22Rv1 (cell line): ENCODE measurements at regions not wholly inside any gene's neighbourhood (a gene's known extent, or its start where the extent isn't known, plus 50 kb on each side); places are given as distances from the start of the nearest gene placed in this dataset.

Experiments
- H3K27ac ChIP-seq: fragments of 450-650 bp; 2 replicates; pipeline ENCODE4 v1.5.1; 2017
- ZFX ChIP-seq: fragments of 450-650 bp; IDR thresholded peaks from 2 replicates; pipeline ENCODE4 v1.6.1; 2017; ENCODE audit warnings: antibody characterized with exemption, borderline replicate concordance
- TF ChIP-seq, protein P1 (sequence below): fragments of 450-650 bp; IDR thresholded peaks from 2 replicates; pipeline ENCODE4 v1.5.1; 2017; ENCODE audit warnings: mild to moderate bottlenecking

DNA sequence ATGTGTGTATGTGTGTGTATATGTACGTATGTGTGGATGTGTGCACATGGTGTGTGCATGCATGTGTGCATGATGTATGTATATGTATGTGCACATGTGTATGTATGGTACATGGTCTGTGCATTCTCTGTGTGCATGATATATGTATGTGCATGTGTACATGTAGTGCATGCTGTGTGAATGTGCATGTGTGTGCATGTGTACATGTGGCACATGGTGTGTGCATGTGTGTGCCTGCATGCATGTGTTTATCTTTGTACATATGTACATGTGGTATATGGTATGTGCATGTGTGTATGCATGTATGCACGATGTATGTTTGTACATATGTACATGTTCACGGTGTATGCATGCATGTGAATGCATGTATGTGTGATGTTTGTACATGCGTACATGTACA, 383.7 kb downstream of the TYW1 start:
- TF ChIP-seq, protein P1, sequence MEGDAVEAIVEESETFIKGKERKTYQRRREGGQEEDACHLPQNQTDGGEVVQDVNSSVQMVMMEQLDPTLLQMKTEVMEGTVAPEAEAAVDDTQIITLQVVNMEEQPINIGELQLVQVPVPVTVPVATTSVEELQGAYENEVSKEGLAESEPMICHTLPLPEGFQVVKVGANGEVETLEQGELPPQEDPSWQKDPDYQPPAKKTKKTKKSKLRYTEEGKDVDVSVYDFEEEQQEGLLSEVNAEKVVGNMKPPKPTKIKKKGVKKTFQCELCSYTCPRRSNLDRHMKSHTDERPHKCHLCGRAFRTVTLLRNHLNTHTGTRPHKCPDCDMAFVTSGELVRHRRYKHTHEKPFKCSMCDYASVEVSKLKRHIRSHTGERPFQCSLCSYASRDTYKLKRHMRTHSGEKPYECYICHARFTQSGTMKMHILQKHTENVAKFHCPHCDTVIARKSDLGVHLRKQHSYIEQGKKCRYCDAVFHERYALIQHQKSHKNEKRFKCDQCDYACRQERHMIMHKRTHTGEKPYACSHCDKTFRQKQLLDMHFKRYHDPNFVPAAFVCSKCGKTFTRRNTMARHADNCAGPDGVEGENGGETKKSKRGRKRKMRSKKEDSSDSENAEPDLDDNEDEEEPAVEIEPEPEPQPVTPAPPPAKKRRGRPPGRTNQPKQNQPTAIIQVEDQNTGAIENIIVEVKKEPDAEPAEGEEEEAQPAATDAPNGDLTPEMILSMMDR, result no peak
- no peak for TF ChIP-seq ZFX
- H3K27ac ChIP-seq, result no peak overlapping the region

DNA sequence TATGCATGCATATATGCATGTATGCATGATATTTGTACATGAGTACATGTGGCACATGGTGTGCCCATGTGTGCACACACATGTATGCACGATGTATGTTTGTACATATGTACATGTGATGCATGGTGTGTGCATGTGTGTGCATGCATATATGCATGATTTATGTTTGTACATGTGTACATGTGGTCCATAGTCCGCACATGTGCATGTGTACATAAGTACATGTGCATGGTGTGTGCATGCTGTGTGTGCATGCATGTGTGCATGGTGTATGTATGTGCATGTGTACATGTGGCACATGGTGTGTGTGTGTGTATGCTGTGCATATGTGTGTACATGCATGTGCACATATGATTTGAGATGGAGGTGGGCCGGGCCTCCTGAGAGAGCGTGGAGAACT, 384.2 kb downstream of the TYW1 start:
- TF ChIP-seq ZFX, result no peak
- TF ChIP-seq, protein P1, result no peak

DNA sequence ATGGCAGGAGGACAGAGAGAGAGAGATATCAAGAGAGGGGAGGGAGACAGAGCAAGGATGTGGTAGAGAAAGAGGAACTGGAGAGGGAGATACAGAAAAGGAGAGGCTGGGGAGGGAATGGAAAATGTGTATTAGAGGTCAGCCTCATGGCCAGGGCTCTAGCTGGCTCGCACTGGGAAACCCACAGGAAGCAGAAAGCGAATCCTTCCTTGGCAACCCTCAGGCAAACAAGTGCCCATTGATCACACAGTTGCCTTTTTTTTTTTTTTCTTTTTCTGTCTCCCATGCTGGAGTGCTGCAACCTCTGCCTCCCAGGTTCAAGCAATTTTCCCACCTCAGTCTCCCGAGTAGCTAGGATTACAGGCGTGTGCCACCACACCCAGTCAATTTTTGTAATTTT, 391.2 kb downstream of the TYW1 start:
- TF ChIP-seq ZFX, result no peak
- TF ChIP-seq, protein P1, result no peak

More for the DNA sequence above, 384.2 kb downstream of the TYW1 start:
- H3K27ac ChIP-seq, result no peak overlapping the region

DNA sequence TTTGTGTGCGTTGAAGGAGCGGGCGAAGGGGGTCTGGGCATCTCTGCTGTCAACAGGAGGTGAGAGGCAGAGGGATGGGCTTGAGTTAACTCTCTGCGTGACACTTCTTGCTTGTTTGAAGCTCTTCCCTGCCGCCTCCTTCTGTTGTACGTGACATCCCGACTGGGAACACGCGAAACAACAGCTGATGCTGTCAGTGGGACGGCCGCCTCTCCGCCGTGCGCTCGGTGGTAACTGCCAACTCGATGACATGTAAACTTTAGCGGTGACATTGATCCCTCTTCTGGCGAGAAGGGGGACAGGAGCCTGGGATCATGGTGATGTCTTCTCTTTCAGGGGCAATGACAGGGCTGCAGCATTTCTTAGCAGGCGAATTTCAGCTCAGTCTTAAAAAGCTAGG, 394.5 kb downstream of the TYW1 start:
- no peak overlapping the region for H3K27ac ChIP-seq
- TF ChIP-seq, protein P1, result no peak
- no peak for TF ChIP-seq ZFX

More for the DNA sequence above, 391.2 kb downstream of the TYW1 start:
- H3K27ac ChIP-seq, result no peak overlapping the region

DNA sequence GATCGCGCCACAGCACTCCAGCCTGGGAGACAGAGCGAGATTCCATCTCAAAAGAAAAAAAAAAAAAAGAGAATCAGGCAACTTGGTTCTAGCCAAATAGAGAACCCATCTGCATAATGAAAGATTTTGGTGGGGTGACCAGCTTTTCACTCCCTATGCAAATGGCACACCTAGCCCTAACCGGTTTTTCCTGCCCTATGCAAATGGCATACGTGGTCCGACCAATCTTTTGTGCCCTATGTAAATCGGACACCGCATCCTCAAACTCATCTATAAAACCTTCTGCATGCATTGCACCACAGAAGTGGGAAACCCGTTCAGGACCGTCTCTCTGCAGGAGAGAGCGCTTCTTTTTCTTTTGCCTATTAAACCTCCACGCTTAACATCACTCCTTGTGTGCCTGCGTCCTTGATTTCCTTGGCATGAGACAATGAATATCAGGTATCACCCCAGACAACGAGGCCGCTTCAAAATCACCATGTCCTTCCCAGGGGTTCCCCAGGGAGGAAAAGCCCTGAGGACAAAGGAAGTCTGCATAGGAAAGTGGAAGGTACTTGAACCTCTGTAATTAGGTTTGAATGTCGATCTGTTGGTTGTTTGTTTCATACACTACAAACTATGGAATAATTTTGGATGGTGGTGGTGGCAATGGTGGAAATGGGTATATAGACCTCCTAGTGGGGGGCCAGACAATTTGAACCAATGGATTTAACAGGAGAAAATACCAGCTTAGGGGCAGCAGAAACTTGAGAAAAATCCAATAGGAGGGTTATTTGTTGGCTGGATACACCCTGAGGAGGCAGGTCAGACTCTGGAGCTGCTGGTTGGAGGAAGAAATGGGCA, 396.2 kb downstream of the TYW1 start:
- H3K27ac ChIP-seq, result peak overlapping the region; percentile 30; the same call in 1 of the 2 replicates
- no peak for TF ChIP-seq ZFX
- TF ChIP-seq, protein P1, result no peak

DNA sequence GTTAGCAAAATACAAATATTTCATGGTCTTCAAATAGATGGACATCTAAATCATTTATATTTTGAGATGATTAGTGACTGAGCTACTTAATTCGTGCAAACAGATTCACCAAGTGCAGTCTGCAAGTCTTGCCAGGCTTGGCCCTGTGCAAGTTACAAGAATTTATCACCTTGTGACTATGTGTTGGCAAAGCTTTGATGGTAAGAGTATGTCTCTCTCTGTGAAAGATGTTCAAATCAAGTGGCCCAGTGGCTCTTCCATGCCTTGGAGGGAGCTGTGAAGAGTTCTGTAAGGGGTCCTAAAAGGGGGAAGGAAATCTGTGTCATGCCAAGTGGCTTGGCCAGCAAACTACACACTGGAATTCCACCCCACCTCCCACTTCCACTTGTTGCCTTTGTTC, 397.3 kb downstream of the TYW1 start:
- no peak overlapping the region for H3K27ac ChIP-seq
- TF ChIP-seq ZFX, result no peak
- TF ChIP-seq, protein P1, result no peak

DNA sequence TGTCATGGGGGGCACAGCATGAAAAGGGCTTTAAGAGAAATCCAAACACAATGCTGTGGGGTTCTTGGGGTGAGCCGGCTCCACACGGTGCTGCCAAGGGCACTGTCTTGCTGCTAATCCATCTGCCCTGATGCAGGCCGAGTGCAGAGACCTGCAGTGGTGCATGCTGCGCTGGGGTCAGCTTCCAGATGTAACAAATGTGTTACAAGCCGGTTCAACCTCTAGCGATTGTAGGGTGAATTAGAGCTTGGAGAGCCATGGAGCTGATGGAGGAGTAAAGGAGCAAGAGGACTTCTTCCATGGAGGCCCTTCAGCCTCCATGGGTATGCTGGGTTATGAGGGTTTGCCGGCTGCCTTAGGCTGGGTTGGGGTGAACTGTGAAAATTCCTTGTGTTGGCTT, 402.3 kb downstream of the TYW1 start:
- H3K27ac ChIP-seq, result no peak overlapping the region
- TF ChIP-seq, protein P1, result no peak
